H1 (cell line): ENCODE measurements at regions not wholly inside any gene's neighbourhood (a gene's known extent, or its start where the extent isn't known, plus 50 kb on each side); places are given as distances from the start of the nearest gene placed in this dataset.

Source experiments
- POLR2AphosphoS5 ChIP-seq: IDR thresholded peaks from 2 replicates; pipeline ENCODE4 v1.6.1; 2011; ENCODE audit warnings: low read depth, low read length
- TF ChIP-seq, protein P1 (sequence below), 3 experiments: IDR thresholded peaks; 1 replicate in 2 of 3; 2 replicates in 1 of 3; pipeline versions ENCODE4 v1.5.1 to v1.6.1; 2011; ENCODE audit warnings: low read length in 3 of 3, mild to moderate bottlenecking in 3 of 3, inconsistent platforms in 2 of 3, low read depth in 1 of 3, moderate library complexity in 1 of 3; ENCODE audit not compliant: insufficient read depth in 1 of 3; ENCODE audit errors: control extremely low read depth in 1 of 3

DNA sequence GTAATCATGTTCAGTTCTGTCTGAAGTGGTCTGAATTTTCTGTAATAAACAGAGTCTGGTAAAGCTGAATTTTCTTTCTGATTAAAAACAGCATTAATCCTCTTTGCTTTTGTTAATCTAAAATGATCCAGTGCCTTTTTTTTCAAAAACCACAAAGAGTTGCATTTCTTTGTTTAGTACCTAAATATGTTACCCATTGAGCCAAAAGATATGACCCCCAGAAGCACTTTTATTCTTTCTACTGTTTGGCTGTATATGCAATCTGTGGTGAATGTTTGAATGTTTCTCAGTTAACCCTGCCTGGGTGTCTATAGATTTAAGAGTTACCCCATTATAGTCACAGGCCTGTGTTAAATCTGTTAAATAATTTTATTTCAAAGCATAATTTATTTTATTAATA, 394.8 kb downstream of the PTPRC start (continued):
- TF ChIP-seq, protein P1, sequence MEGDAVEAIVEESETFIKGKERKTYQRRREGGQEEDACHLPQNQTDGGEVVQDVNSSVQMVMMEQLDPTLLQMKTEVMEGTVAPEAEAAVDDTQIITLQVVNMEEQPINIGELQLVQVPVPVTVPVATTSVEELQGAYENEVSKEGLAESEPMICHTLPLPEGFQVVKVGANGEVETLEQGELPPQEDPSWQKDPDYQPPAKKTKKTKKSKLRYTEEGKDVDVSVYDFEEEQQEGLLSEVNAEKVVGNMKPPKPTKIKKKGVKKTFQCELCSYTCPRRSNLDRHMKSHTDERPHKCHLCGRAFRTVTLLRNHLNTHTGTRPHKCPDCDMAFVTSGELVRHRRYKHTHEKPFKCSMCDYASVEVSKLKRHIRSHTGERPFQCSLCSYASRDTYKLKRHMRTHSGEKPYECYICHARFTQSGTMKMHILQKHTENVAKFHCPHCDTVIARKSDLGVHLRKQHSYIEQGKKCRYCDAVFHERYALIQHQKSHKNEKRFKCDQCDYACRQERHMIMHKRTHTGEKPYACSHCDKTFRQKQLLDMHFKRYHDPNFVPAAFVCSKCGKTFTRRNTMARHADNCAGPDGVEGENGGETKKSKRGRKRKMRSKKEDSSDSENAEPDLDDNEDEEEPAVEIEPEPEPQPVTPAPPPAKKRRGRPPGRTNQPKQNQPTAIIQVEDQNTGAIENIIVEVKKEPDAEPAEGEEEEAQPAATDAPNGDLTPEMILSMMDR (IDR thresholded peaks at IDR 0.05; ENCODE audit: control extremely low read depth in 1 of 3, insufficient read depth in 1 of 3, low read depth in 1 of 3, low read length in 3 of 3): no peak
- TF ChIP-seq POLR2AphosphoS5: no peak
